Suprapubic skin (tissue), 4 donors: ENCODE measurements at regions not wholly inside any gene's neighbourhood (a gene's known extent, or its start where the extent isn't known, plus 50 kb on each side); places are given as distances from the start of the nearest gene placed in this dataset.

Source experiments
- DNase-seq, 2 donors: peaks; one replicate each; pipeline ENCODE4 v3.0.0-alpha.2; 2019; ENCODE audit warnings: low spot score in 2 of 2
- H3K27ac ChIP-seq: fragments of 200-600 bp; sonication (generic); one replicate; pipeline ENCODE4 v1.5.1; 2019
- H3K27me3 ChIP-seq: fragments of 200-600 bp; sonication (generic); one replicate; pipeline ENCODE4 v1.5.1; 2019
- H3K36me3 ChIP-seq: fragments of 200-600 bp; sonication (generic); one replicate; pipeline ENCODE4 v1.5.1; 2019
- H3K4me1 ChIP-seq: fragments of 200-600 bp; sonication (generic); one replicate; pipeline ENCODE4 v1.5.1; 2019
- H3K4me3 ChIP-seq: fragments of 200-600 bp; sonication (generic); one replicate; pipeline ENCODE4 v1.5.1; 2019; ENCODE audit warnings: mild to moderate bottlenecking
- H3K9me3 ChIP-seq: fragments of 200-600 bp; sonication (generic); one replicate; pipeline ENCODE4 v1.5.1; 2019
- CTCF ChIP-seq, 2 donors: fragments of 200-600 bp in 1 of 2; fragments of 450-650 bp in 1 of 2; sonication (generic) in 1 of 2; IDR thresholded peaks; one replicate each; pipeline ENCODE4 v1.5.1; 2016 to 2019; ENCODE audit warnings: antibody characterized with exemption in 2 of 2, mild to moderate bottlenecking in 1 of 2, moderate library complexity in 1 of 2
- EP300 ChIP-seq: sonication (generic); formaldehyde crosslinking; IDR thresholded peaks from one replicate; pipeline ENCODE4 v1.6.1; 2017; ENCODE audit warnings: antibody characterized with exemption
- POLR2A ChIP-seq, 2 donors: fragments of 450-650 bp; IDR thresholded peaks; one replicate each; pipeline ENCODE4 v1.6.1; 2017; ENCODE audit warnings: antibody characterized with exemption in 2 of 2, mild to moderate bottlenecking in 2 of 2, moderate library complexity in 2 of 2
- POLR2AphosphoS5 ChIP-seq, 3 donors: sonication (generic); formaldehyde crosslinking; IDR thresholded peaks; one replicate each; pipeline ENCODE4 v1.6.1; 2017; ENCODE audit warnings: antibody characterized with exemption in 3 of 3
- WGBS: methylation state at CpG from one replicate; pipeline ENCODE4 v1.1.5; 2018; 5-methylcytosine and 5-hydroxymethylcytosine counted together

DNA sequence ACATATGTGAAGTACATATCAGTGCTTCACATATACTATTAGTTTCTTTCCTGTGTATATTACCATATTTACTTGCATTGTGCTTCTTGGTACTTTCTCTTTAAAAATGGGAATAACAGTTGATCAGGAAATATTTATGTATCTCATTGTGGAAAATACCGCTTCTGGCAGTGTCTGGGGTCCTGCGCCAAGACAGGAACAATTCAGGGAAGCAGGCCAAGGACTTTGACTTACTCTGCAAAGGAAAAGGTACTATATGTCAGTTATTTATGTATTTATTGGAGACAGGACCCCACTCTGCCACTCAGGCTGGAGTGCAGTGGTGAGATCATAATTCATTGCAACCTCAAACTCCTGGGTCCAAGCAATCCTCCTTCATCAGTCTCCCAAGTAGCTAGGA lies 57.7 kb upstream of the NBEA start:
- no peaks in the 10 kb centered on the region for H3K27me3 ChIP-seq
- H3K4me1 ChIP-seq = no peaks in the 10 kb centered on the region
- H3K27ac ChIP-seq = no peak overlapping the region
- no peaks in the 10 kb centered on the region for H3K36me3 ChIP-seq
- DNase-seq = no peak
- 53% methylated on average over 2 of the region's 2 CpGs for WGBS
- TF ChIP-seq POLR2AphosphoS5 (IDR thresholded peaks at IDR 0.05) = no peak
- no peak for TF ChIP-seq EP300
- TF ChIP-seq CTCF (IDR thresholded peaks at IDR 0.05) = no peak
- no peak for TF ChIP-seq POLR2A (IDR thresholded peaks at IDR 0.05)
- no peak overlapping the region for H3K4me3 ChIP-seq
- no peaks in the 10 kb centered on the region for H3K9me3 ChIP-seq

DNA sequence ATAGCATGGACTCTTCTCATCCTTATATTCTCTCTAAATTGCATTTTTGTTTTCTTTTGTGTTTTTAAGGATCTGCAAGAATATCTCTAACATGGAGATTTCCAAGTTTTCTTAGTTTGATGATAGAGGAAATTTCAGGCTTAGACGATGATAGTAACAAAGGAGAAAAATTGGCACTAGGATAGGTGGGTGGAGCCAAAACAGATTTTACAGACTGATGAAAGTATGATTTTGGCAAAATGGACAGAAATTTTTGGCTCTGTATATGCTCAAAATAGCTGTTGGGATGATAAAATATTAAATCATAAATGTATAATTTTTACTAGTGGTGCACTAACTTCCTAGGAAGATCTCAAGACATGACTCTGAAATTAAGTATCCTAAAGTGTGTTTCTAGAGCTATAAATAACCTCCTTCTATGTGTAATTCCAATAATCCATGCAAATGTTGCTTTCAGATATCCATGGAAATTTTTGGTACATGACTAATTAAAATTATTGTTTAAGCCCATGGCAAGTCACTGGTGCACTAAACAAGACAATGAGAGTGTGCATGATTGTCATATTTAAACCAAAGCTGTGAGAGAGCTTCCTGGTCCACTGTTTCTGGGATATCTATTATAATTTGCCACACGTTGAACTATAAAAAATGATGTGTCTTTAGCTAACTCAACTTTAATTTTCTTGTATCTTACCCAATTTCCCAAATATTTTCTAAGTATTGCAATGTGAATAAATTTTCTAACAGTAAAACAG lies 55.8 kb upstream of the NBEA start:
- Histone ChIP-seq H3K4me3 (no peak overlapping the region), H3K9me3 (no peaks in the 10 kb centered on the region), H3K36me3 (no peaks in the 10 kb centered on the region), H3K27ac (no peak overlapping the region), H3K27me3 (no peaks in the 10 kb centered on the region), H3K4me1 (no peaks in the 10 kb centered on the region)
- no peak for DNase-seq
- WGBS = 17% methylated on average over 2 of the region's 2 CpGs
- TF ChIP-seq EP300 = no peak
- no peak for TF ChIP-seq CTCF (IDR thresholded peaks at IDR 0.05)
- no peak for TF ChIP-seq POLR2A (IDR thresholded peaks at IDR 0.05)

DNA sequence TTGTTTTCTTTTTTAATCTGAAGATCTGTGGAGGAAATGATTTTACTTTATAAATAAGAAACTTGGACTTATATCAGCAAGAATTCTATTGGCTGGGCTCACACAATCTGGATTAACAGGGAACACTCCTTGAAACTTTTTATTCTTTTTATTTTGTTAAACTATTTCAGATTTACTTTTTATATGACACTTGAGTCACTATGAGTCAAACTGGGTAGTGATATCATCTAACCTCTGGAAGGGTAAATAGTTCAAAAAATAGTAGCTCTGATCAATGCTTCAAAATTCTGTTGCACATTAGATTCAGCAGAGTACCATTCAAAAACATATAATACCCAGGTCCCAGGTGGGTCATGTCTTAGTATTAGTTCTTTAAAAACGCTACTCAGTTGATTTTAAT lies 55.1 kb upstream of the NBEA start:
- H3K4me1 ChIP-seq = no peaks in the 10 kb centered on the region
- TF ChIP-seq POLR2A (IDR thresholded peaks at IDR 0.05) (no peak), POLR2AphosphoS5 (IDR thresholded peaks at IDR 0.05) (no peak), CTCF (IDR thresholded peaks at IDR 0.05) (no peak), EP300 (no peak)
- DNase-seq = no peak
- no peaks in the 10 kb centered on the region for H3K36me3 ChIP-seq
- no peaks in the 10 kb centered on the region for H3K27me3 ChIP-seq
- H3K9me3 ChIP-seq = no peaks in the 10 kb centered on the region
- no peak overlapping the region for H3K4me3 ChIP-seq
- no peak overlapping the region for H3K27ac ChIP-seq
- WGBS = 67% methylated on average over 1 of the region's 1 CpG
